ENCODE measurements at regions not wholly inside any gene's neighbourhood (a gene's known extent, or its start where the extent isn't known, plus 50 kb on each side); places are given as distances from the start of the nearest gene placed in this dataset.

- Histone ChIP-seq H3K4me3 (replicated peaks; ENCODE audit: low read depth, low read length) (no peak overlapping the region), H3K27me3 (replicated peaks; ENCODE audit: control insufficient read depth, insufficient read depth, low read length) (no peaks in the 10 kb centered on the region), H3K36me3 (ENCODE audit: control insufficient read depth, insufficient read depth, low read length) (no peaks in the 10 kb centered on the region)
- no peak for TF ChIP-seq CTCF (IDR thresholded peaks at IDR 0.05; ENCODE audit: insufficient read depth, low read length, poor library complexity, severe bottlenecking)
- no peak for DNase-seq (ENCODE audit: extremely low read depth, insufficient read length)
Measured at GRCh38 chr3:76702676-76703075, 337.2 kb upstream of the ROBO2 start.

DNA sequence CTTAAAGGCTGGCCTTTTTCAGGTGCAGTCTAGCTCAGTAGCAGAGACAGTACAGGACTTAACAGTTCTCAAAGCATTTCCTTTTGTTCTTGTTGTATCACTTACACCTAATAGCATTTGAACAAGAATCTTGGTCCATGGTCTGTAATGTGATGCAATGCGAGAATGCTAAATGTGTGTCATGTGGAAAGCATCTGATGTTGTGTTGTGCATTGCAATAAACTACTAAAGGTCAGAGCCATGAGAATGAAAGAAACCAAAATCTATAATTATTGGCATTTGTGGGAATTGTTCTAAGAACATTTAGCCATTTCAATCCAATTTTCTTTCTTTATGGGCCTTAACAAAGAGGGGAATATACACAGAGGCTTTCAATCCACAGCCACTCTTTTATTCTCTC lies 324.5 kb upstream of the ROBO2 start:
- no peak for DNase-seq (ENCODE audit: extremely low read depth, insufficient read length)
- H3K4me3 ChIP-seq (replicated peaks; ENCODE audit: low read depth, low read length) = no peak overlapping the region
- TF ChIP-seq CTCF (IDR thresholded peaks at IDR 0.05; ENCODE audit: insufficient read depth, low read length, poor library complexity, severe bottlenecking) = no peak

GRCh38 chr3:76723366-76723765 lies 316.5 kb upstream of the ROBO2 start:
- no peak for TF ChIP-seq CTCF (IDR thresholded peaks at IDR 0.05; ENCODE audit: insufficient read depth, low read length, poor library complexity, severe bottlenecking)
- Histone ChIP-seq H3K27me3 (replicated peaks; ENCODE audit: control insufficient read depth, insufficient read depth, low read length) (no peaks in the 10 kb centered on the region), H3K36me3 (ENCODE audit: control insufficient read depth, insufficient read depth, low read length) (no peaks in the 10 kb centered on the region), H3K4me3 (replicated peaks; ENCODE audit: low read depth, low read length) (no peak overlapping the region)
- no peak for DNase-seq (ENCODE audit: extremely low read depth, insufficient read length)

More for the DNA sequence above, 324.5 kb upstream of the ROBO2 start:
- H3K36me3 ChIP-seq (ENCODE audit: control insufficient read depth, insufficient read depth, low read length) = no peaks in the 10 kb centered on the region
- no peaks in the 10 kb centered on the region for H3K27me3 ChIP-seq (replicated peaks; ENCODE audit: control insufficient read depth, insufficient read depth, low read length)

DNA sequence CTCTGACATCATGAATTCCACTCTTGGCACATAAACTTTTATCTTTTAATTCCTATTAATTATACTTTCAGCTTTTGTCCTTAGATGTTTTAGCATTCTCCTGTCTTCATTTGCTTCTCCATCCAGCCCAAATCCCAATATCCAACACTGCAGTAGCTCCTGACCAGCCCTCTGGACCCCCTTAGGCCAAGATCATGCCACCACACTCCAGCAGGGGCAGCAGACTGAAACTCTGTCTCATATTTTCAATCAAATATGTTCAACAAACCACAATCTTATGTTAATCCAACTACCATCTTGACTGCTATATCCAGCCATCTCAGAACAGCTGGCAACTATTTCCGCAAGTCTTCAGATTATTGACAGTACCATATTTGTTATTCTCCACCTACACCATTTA lies 315.8 kb upstream of the ROBO2 start:
- Histone ChIP-seq H3K4me3 (replicated peaks; ENCODE audit: low read depth, low read length) (no peak overlapping the region), H3K36me3 (ENCODE audit: control insufficient read depth, insufficient read depth, low read length) (no peaks in the 10 kb centered on the region), H3K27me3 (replicated peaks; ENCODE audit: control insufficient read depth, insufficient read depth, low read length) (no peaks in the 10 kb centered on the region)
- no peak for TF ChIP-seq CTCF (IDR thresholded peaks at IDR 0.05; ENCODE audit: insufficient read depth, low read length, poor library complexity, severe bottlenecking)
- DNase-seq (ENCODE audit: extremely low read depth, insufficient read length) = no peak

DNA sequence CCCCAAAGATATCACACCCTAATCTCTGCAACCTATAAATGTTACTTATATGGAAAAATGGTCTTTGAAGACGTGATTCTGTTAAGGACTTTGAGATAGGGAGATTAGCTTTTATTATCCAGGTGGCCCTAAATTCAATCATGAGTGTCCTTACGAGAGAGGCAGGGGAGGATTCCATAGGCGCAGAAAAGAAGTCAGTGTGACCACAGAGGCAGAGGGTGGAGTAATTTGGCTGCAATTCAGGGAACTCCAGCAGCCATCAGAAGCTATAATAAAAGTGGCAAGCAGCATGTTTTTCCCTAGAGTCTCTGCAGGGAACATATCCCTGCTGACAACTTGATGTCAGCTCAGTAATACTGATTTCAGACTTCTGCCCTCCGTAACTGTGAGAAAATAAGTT lies 315.2 kb upstream of the ROBO2 start:
- Histone ChIP-seq H3K36me3 (ENCODE audit: control insufficient read depth, insufficient read depth, low read length) (no peaks in the 10 kb centered on the region), H3K4me3 (replicated peaks; ENCODE audit: low read depth, low read length) (no peak overlapping the region)

More for the DNA sequence above, 315.2 kb upstream of the ROBO2 start:
- DNase-seq (ENCODE audit: extremely low read depth, insufficient read length) = no peak
- no peak for TF ChIP-seq CTCF (IDR thresholded peaks at IDR 0.05; ENCODE audit: insufficient read depth, low read length, poor library complexity, severe bottlenecking)
- no peaks in the 10 kb centered on the region for H3K27me3 ChIP-seq (replicated peaks; ENCODE audit: control insufficient read depth, insufficient read depth, low read length)
